Tibial artery (tissue), 4 donors: ENCODE measurements at regions not wholly inside any gene's neighbourhood (a gene's known extent, or its start where the extent isn't known, plus 50 kb on each side); places are given as distances from the start of the nearest gene placed in this dataset.
"Not testable (repeated sequence)": the region's sequence is repeated elsewhere in the genome, so short reads cannot be mapped to it uniquely, and the experiment has no call there.

Source experiments
- DNase-seq, 2 donors: peaks; one replicate each; pipeline ENCODE4 v3.0.0-alpha.2; 2019
- H3K27ac ChIP-seq, 2 donors: fragments of 200-600 bp; sonication (generic) in 1 of 2; 1 replicate in 1 of 2; 2 replicates in 1 of 2; pipeline ENCODE4 v1.5.1; 2018 to 2019; ENCODE audit warnings: mild to moderate bottlenecking in 1 of 2
- H3K27me3 ChIP-seq, 2 donors: fragments of 200-600 bp; sonication (generic) in 1 of 2; one replicate each; pipeline versions ENCODE4 v1.5.1 to v1.6.0; 2016 to 2019
- H3K36me3 ChIP-seq, 3 donors: fragments of 200-600 bp; sonication (generic) in 2 of 3; one replicate each; pipeline ENCODE4 v1.5.1; 2016 to 2019; ENCODE audit warnings: mild to moderate bottlenecking in 2 of 3
- H3K4me1 ChIP-seq, 4 donors: fragments of 200-600 bp; sonication (generic) in 2 of 4; 1 replicate in 3 of 4; 2 replicates in 1 of 4; pipeline ENCODE4 v1.5.1; 2016 to 2019
- H3K4me3 ChIP-seq, 2 donors: fragments of 200-600 bp; sonication (generic) in 1 of 2; 1 replicate in 1 of 2; 2 replicates in 1 of 2; pipeline ENCODE4 v1.5.1; 2018 to 2019; ENCODE audit warnings: mild to moderate bottlenecking in 2 of 2
- H3K9me3 ChIP-seq, 3 donors: fragments of 200-600 bp; sonication (generic) in 1 of 3; one replicate each; pipeline ENCODE4 v1.5.1; 2016 to 2019
- CTCF ChIP-seq, 2 experiments: fragments of 200-600 bp in 1 of 2; fragments of 450-650 bp in 1 of 2; IDR thresholded peaks; one replicate each; pipeline ENCODE4 v1.5.1; 2017 to 2019; ENCODE audit warnings: antibody characterized with exemption in 2 of 2, mild to moderate bottlenecking in 1 of 2, moderate library complexity in 1 of 2
- intact Hi-C: fragments of 100-400 bp; cut with DNase I; formaldehyde crosslinking; loops from one replicate; pipeline ENCODE4 v1.15.0; 2023; ENCODE audit warnings: low total_unique reads

GRCh38 chr13:76285463-76285862 lies 600.7 kb downstream of the KCTD12 start:
- intact Hi-C loops, result no loop called here
- Histone ChIP-seq H3K4me3 (no peak overlapping the region), H3K9me3 (no peaks in the 10 kb centered on the region), H3K36me3 (no peaks in the 10 kb centered on the region), H3K27me3 (no peaks in the 10 kb centered on the region), H3K4me1 (peaks cover 0 to 32% (median 5%) of the 10 kb centered on the region in 4 donors), H3K27ac (peak overlapping the region; percentile 31 to 70)
- no peak for TF ChIP-seq CTCF (IDR thresholded peaks at IDR 0.05)
- DNase-seq, result no peak

GRCh38 chr13:76279766-76280165 lies 606.4 kb downstream of the KCTD12 start:
- H3K4me1 ChIP-seq, DNase-seq, H3K36me3 ChIP-seq, intact Hi-C loops, H3K27ac ChIP-seq, H3K4me3 ChIP-seq, H3K27me3 ChIP-seq, H3K9me3 ChIP-seq: not testable (repeated sequence)

GRCh38 chr13:76271728-76272232 lies 614.4 kb downstream of the KCTD12 start:
- TF ChIP-seq CTCF (IDR thresholded peaks at IDR 0.05), result no peak
- DNase-seq, result no peak
- no peaks in the 10 kb centered on the region for H3K9me3 ChIP-seq
- no peak overlapping the region for H3K27ac ChIP-seq
- H3K4me3 ChIP-seq, result no peak overlapping the region
- no peaks in the 10 kb centered on the region for H3K4me1 ChIP-seq
- intact Hi-C loops, result no loop called here
- no peaks in the 10 kb centered on the region for H3K27me3 ChIP-seq
- no peaks in the 10 kb centered on the region for H3K36me3 ChIP-seq

GRCh38 chr13:76268307-76268706 lies 617.9 kb downstream of the KCTD12 start:
- intact Hi-C loops, H3K36me3 ChIP-seq, DNase-seq: not testable (repeated sequence)

GRCh38 chr13:76267216-76267615 lies 619.0 kb downstream of the KCTD12 start:
- H3K4me3 ChIP-seq, result no peak overlapping the region
- no peak for DNase-seq
- no peak overlapping the region for H3K27ac ChIP-seq
- H3K9me3 ChIP-seq, result no peaks in the 10 kb centered on the region
- H3K27me3 ChIP-seq, result no peaks in the 10 kb centered on the region
- intact Hi-C loops, result no loop called here
- H3K36me3 ChIP-seq, result no peaks in the 10 kb centered on the region
- no peak for TF ChIP-seq CTCF (IDR thresholded peaks at IDR 0.05)
- H3K4me1 ChIP-seq, result no peaks in the 10 kb centered on the region

More at GRCh38 chr13:76268307-76268706, 617.9 kb downstream of the KCTD12 start:
- not testable (repeated sequence) for H3K4me3 ChIP-seq, H3K27ac ChIP-seq, H3K9me3 ChIP-seq, H3K27me3 ChIP-seq, H3K4me1 ChIP-seq

- Histone ChIP-seq H3K9me3 (no peaks in the 10 kb centered on the region), H3K4me1 (no peaks in the 10 kb centered on the region), H3K36me3 (no peaks in the 10 kb centered on the region), H3K4me3 (no peak overlapping the region), H3K27me3 (no peaks in the 10 kb centered on the region), H3K27ac (no peak overlapping the region)
- no peak for DNase-seq
- TF ChIP-seq CTCF (IDR thresholded peaks at IDR 0.05), result no peak
- intact Hi-C loops, result no loop called here
Measured at GRCh38 chr13:76266561-76266960, 619.6 kb downstream of the KCTD12 start.

- Histone ChIP-seq H3K36me3 (no peaks in the 10 kb centered on the region), H3K4me1 (no peaks in the 10 kb centered on the region), H3K4me3 (no peak overlapping the region), H3K9me3 (no peaks in the 10 kb centered on the region), H3K27ac (no peak overlapping the region), H3K27me3 (no peaks in the 10 kb centered on the region)
- no peak for TF ChIP-seq CTCF (IDR thresholded peaks at IDR 0.05)
- intact Hi-C loops, result no loop called here
- no peak for DNase-seq
Measured at GRCh38 chr13:76250211-76250610, 614.1 kb downstream of the LMO7 start.
